ENCODE measurements at regions not wholly inside any gene's neighbourhood (a gene's known extent, or its start where the extent isn't known, plus 50 kb on each side); places are given as distances from the start of the nearest gene placed in this dataset.
A peak's percentile ranks its signal among the peaks of the same experiment; 100 is the strongest.

GRCh38 chr13:63198071-63198470, 1782.4 kb upstream of the PCDH20 start:
- Mint-ChIP-seq H3K9me3 (ENCODE audit: low read depth) (no peaks in the 10 kb centered on the region), H3K27ac (no peak overlapping the region), H3K4me3 (ENCODE audit: low read depth) (no peak overlapping the region), H3K4me1 (ENCODE audit: low read depth) (no peaks in the 10 kb centered on the region), H3K36me3 (ENCODE audit: insufficient read depth) (no peaks in the 10 kb centered on the region), H3K27me3 (no peaks in the 10 kb centered on the region)
- no peak for DNase-seq (ENCODE audit: low spot score, unreplicated experiment)
- no peak for TF ChIP-seq CTCF (IDR thresholded peaks at IDR 0.05; ENCODE audit: unreplicated experiment)

- H3K27ac Mint-ChIP-seq, result no peak overlapping the region
Measured at GRCh38 chr13:63195726-63196125, 1780.1 kb upstream of the PCDH20 start.

GRCh38 chr13:63190742-63191141, 1775.1 kb upstream of the PCDH20 start:
- Mint-ChIP-seq H3K4me3 (ENCODE audit: low read depth) (no peak overlapping the region), H3K36me3 (ENCODE audit: insufficient read depth) (no peaks in the 10 kb centered on the region), H3K9me3 (ENCODE audit: low read depth) (no peaks in the 10 kb centered on the region), H3K4me1 (ENCODE audit: low read depth) (no peaks in the 10 kb centered on the region), H3K27ac (no peak overlapping the region), H3K27me3 (no peaks in the 10 kb centered on the region)
- no peak for TF ChIP-seq CTCF (IDR thresholded peaks at IDR 0.05; ENCODE audit: unreplicated experiment)
- DNase-seq (ENCODE audit: low spot score, unreplicated experiment), result no peak

More at GRCh38 chr13:63195726-63196125, 1780.1 kb upstream of the PCDH20 start:
- Mint-ChIP-seq H3K4me1 (ENCODE audit: low read depth) (no peaks in the 10 kb centered on the region), H3K27me3 (no peaks in the 10 kb centered on the region), H3K4me3 (ENCODE audit: low read depth) (no peak overlapping the region), H3K36me3 (ENCODE audit: insufficient read depth) (no peaks in the 10 kb centered on the region), H3K9me3 (ENCODE audit: low read depth) (no peaks in the 10 kb centered on the region)
- DNase-seq (ENCODE audit: low spot score, unreplicated experiment), result no peak
- no peak for TF ChIP-seq CTCF (IDR thresholded peaks at IDR 0.05; ENCODE audit: unreplicated experiment)

GRCh38 chr13:63190219-63190618, 1774.6 kb upstream of the PCDH20 start:
- no peaks in the 10 kb centered on the region for H3K27me3 Mint-ChIP-seq
- TF ChIP-seq CTCF (IDR thresholded peaks at IDR 0.05; ENCODE audit: unreplicated experiment), result no peak
- peak overlapping the region; percentile 6 for H3K27ac Mint-ChIP-seq
- H3K4me3 Mint-ChIP-seq (ENCODE audit: low read depth), result no peak overlapping the region
- H3K9me3 Mint-ChIP-seq (ENCODE audit: low read depth), result no peaks in the 10 kb centered on the region
- no peaks in the 10 kb centered on the region for H3K36me3 Mint-ChIP-seq (ENCODE audit: insufficient read depth)
- no peak for DNase-seq (ENCODE audit: low spot score, unreplicated experiment)
- H3K4me1 Mint-ChIP-seq (ENCODE audit: low read depth), result no peaks in the 10 kb centered on the region

GRCh38 chr13:63189712-63190111, 1774.1 kb upstream of the PCDH20 start:
- Mint-ChIP-seq H3K9me3 (ENCODE audit: low read depth) (no peaks in the 10 kb centered on the region), H3K27me3 (no peaks in the 10 kb centered on the region)

More at GRCh38 chr13:63189712-63190111, 1774.1 kb upstream of the PCDH20 start:
- H3K36me3 Mint-ChIP-seq (ENCODE audit: insufficient read depth), result no peaks in the 10 kb centered on the region
- TF ChIP-seq CTCF (IDR thresholded peaks at IDR 0.05; ENCODE audit: unreplicated experiment), result no peak
- peak overlapping the region; percentile 6 for H3K27ac Mint-ChIP-seq
- H3K4me3 Mint-ChIP-seq (ENCODE audit: low read depth), result no peak overlapping the region
- H3K4me1 Mint-ChIP-seq (ENCODE audit: low read depth), result no peaks in the 10 kb centered on the region
- DNase-seq (ENCODE audit: low spot score, unreplicated experiment), result no peak
